Astrocyte of the cerebellum (primary cell): ENCODE measurements at regions not wholly inside any gene's neighbourhood (a gene's known extent, or its start where the extent isn't known, plus 50 kb on each side); places are given as distances from the start of the nearest gene placed in this dataset.
"Not testable (repeated sequence)": the region's sequence is repeated elsewhere in the genome, so short reads cannot be mapped to it uniquely, and the experiment has no call there.

Experiments
- DNase-seq: peaks from one replicate; pipeline ENCODE4 v3.0.0-alpha.2; 2011; ENCODE audit warnings: low read depth
- H3K4me3 ChIP-seq: 2 replicates; pipeline ENCODE4 v1.5.1; 2011; ENCODE audit warnings: mild to moderate bottlenecking, low read depth, low read length, moderate library complexity
- in situ Hi-C: cut with HindIII; loops from 2 replicates; pipeline ENCODE4 v1.10.0; 2017; ENCODE audit warnings: low sequenced_read_pairs
- TF ChIP-seq, protein P1 (sequence below): IDR thresholded peaks from 2 replicates; pipeline ENCODE4 v1.5.1; 2012; ENCODE audit warnings: low read length, low read depth, moderate library complexity, mild to moderate bottlenecking; ENCODE audit errors: missing control alignments

GRCh38 chr18:54465502-54465901 lies 107.8 kb downstream of the C18orf54 start:
- TF ChIP-seq, protein P1, sequence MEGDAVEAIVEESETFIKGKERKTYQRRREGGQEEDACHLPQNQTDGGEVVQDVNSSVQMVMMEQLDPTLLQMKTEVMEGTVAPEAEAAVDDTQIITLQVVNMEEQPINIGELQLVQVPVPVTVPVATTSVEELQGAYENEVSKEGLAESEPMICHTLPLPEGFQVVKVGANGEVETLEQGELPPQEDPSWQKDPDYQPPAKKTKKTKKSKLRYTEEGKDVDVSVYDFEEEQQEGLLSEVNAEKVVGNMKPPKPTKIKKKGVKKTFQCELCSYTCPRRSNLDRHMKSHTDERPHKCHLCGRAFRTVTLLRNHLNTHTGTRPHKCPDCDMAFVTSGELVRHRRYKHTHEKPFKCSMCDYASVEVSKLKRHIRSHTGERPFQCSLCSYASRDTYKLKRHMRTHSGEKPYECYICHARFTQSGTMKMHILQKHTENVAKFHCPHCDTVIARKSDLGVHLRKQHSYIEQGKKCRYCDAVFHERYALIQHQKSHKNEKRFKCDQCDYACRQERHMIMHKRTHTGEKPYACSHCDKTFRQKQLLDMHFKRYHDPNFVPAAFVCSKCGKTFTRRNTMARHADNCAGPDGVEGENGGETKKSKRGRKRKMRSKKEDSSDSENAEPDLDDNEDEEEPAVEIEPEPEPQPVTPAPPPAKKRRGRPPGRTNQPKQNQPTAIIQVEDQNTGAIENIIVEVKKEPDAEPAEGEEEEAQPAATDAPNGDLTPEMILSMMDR, result no peak
- H3K4me3 ChIP-seq, result no peak overlapping the region

DNA sequence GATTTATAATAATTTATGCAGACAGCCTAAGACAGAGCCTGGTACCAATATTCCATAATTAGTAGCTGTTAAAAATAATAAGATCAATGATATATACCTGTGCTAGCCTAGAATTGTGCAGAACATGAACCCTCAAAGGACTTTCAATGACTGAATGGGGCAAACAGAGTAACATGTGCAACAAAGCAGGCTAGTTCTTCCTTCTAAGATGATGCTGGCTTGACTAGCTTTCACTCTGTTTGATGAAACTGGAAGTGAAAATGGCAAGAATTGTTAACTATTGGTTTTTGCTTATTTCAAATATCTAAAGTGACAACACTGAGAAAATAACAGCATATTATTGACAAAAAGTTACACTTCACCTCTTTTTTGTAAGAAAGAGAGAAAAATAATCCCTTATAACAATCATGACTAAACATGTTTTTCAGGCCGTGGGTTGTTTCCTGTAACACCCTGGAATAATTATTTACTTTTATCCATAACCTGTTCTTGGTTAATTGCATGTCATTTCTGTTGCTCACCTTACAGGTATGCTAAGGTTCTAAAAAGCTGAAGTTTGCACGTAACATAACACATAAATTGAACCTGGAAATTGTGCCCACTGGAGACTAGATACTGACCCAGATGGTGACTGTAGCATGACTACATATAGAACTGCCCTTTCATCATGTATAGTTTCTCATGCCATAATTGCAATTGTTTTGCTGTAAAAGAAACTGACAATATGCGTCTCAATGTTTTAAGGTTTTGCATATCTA lies 108.7 kb downstream of the C18orf54 start:
- no peak for DNase-seq

More at GRCh38 chr18:54465502-54465901, 107.8 kb downstream of the C18orf54 start:
- no peak for DNase-seq
- in situ Hi-C loops, result no loop called here

GRCh38 chr18:54479365-54479764 lies 111.7 kb upstream of the DYNAP start:
- H3K4me3 ChIP-seq, result no peak overlapping the region
- in situ Hi-C loops, result no loop called here
- TF ChIP-seq, protein P1, result no peak

More for the DNA sequence above, 108.7 kb downstream of the C18orf54 start:
- H3K4me3 ChIP-seq, result no peak overlapping the region
- in situ Hi-C loops, result no loop called here
- TF ChIP-seq, protein P1, result no peak

GRCh38 chr18:54480616-54481015 lies 110.4 kb upstream of the DYNAP start:
- DNase-seq, result no peak
- TF ChIP-seq, protein P1, result no peak
- H3K4me3 ChIP-seq, result no peak overlapping the region
- in situ Hi-C loops, result no loop called here

More at GRCh38 chr18:54479365-54479764, 111.7 kb upstream of the DYNAP start:
- DNase-seq, result no peak

GRCh38 chr18:54502451-54502850 lies 88.6 kb upstream of the DYNAP start:
- DNase-seq, in situ Hi-C loops, H3K4me3 ChIP-seq: not testable (repeated sequence)

GRCh38 chr18:54503131-54503894 lies 87.7 kb upstream of the DYNAP start:
- no peak overlapping the region for H3K4me3 ChIP-seq
- in situ Hi-C loops, result no loop called here
- TF ChIP-seq, protein P1, result no peak
- DNase-seq, result no peak
